Panc1 (cell line): ENCODE measurements at regions not wholly inside any gene's neighbourhood (a gene's known extent, or its start where the extent isn't known, plus 50 kb on each side); places are given as distances from the start of the nearest gene placed in this dataset.

Experiments used
- CTCF ChIP-seq: fragments of 450-650 bp; IDR thresholded peaks from 2 replicates; pipeline ENCODE4 v1.5.1; 2017; ENCODE audit warnings: mild to moderate bottlenecking
- POLR2AphosphoS5 ChIP-seq: IDR thresholded peaks from 2 replicates; pipeline ENCODE4 v1.6.1; 2012; ENCODE audit warnings: mild to moderate bottlenecking, low read depth, low read length, moderate library complexity

GRCh38 chrX:144717682-144718081 is 529.6 kb upstream of the SPANXN1 start:
- no peak for TF ChIP-seq CTCF
- no peak for TF ChIP-seq POLR2AphosphoS5
